ENCODE measurements at regions not wholly inside any gene's neighbourhood (a gene's known extent, or its start where the extent isn't known, plus 50 kb on each side); places are given as distances from the start of the nearest gene placed in this dataset.

DNA sequence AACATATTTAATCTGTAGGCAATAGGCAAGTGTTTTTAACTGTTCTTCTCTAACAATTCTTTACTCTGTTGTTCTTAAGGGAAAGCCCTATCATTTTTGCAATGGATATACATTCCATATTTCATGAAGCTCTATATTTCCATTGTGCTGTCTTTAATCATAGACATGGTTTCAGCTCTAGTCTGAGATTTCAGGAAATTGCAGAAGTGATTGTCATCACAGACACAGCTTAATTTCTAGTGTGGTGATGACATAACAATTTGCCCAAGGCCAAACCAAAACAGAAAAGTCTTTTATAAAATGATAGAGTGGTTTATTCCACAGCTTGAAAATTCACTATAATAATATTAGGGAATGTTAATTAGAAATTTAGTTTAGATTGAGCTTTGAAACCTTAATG is 494.1 kb upstream of the SEMA3A start:
- Histone ChIP-seq H2AFZ (ENCODE audit: low read depth, low read length, poor library complexity, severe bottlenecking) (no peak overlapping the region), H3K36me3 (ENCODE audit: control insufficient read depth in 1 of 2, insufficient read depth in 2 of 2, low read length in 2 of 2) (no peaks in the 10 kb centered on the region), H3K27ac (ENCODE audit: low read depth, low read length) (no peak overlapping the region), H3K9me2 (ENCODE audit: insufficient read depth) (0 out of 2 replicates have a peak, but pooled peaks cover 6% of the 10 kb centered on the region), H4K20me1 (ENCODE audit: insufficient read depth) (no peaks in the 10 kb centered on the region), H3K9me3 (ENCODE audit: control insufficient read depth in 1 of 2, insufficient read depth in 1 of 2, low read depth in 1 of 2, low read length in 2 of 2) (no peaks in the 10 kb centered on the region), H3K79me2 (ENCODE audit: insufficient read depth, low read length) (no peaks in the 10 kb centered on the region), H3K4me1 (ENCODE audit: control insufficient read depth in 1 of 2, insufficient read depth in 2 of 2, low read length in 2 of 2) (no peaks in the 10 kb centered on the region), H3K9ac (ENCODE audit: low read length) (no peak overlapping the region), H3K4me2 (ENCODE audit: low read length) (no peak overlapping the region), H3K4me3 (replicated peaks in 1 of 2; ENCODE audit: low read depth in 1 of 2, low read length in 2 of 2) (no peak overlapping the region), H3K27me3 (ENCODE audit: insufficient read depth, low read length) (no peaks in the 10 kb centered on the region)
- DNase-seq (ENCODE audit: low read depth, low spot score): no peak
- intact Hi-C loops (cut with micrococcal nuclease): no loop called here
- POLR2A ChIA-PET: no interaction called here
- BruUV-seq (replicated peaks): no TSS peak
- CTCF ChIA-PET: no interaction called here
- ATAC-seq: no peak
- RAD21 ChIA-PET (ENCODE audit: low non-redundant PET in 1 of 2, low total read pairs in 2 of 2, uncharacterized antibody in 2 of 2, unreplicated experiment in 2 of 2): no interaction called here
- TF ChIP-seq JUND (IDR thresholded peaks at IDR 0.05): no peak
- TF ChIP-seq SIN3A (IDR thresholded peaks at IDR 0.05; ENCODE audit: low read depth): no peak
- TF ChIP-seq CEBPB (IDR thresholded peaks at IDR 0.05; ENCODE audit: low read depth): no peak
- TF ChIP-seq, protein P1, sequence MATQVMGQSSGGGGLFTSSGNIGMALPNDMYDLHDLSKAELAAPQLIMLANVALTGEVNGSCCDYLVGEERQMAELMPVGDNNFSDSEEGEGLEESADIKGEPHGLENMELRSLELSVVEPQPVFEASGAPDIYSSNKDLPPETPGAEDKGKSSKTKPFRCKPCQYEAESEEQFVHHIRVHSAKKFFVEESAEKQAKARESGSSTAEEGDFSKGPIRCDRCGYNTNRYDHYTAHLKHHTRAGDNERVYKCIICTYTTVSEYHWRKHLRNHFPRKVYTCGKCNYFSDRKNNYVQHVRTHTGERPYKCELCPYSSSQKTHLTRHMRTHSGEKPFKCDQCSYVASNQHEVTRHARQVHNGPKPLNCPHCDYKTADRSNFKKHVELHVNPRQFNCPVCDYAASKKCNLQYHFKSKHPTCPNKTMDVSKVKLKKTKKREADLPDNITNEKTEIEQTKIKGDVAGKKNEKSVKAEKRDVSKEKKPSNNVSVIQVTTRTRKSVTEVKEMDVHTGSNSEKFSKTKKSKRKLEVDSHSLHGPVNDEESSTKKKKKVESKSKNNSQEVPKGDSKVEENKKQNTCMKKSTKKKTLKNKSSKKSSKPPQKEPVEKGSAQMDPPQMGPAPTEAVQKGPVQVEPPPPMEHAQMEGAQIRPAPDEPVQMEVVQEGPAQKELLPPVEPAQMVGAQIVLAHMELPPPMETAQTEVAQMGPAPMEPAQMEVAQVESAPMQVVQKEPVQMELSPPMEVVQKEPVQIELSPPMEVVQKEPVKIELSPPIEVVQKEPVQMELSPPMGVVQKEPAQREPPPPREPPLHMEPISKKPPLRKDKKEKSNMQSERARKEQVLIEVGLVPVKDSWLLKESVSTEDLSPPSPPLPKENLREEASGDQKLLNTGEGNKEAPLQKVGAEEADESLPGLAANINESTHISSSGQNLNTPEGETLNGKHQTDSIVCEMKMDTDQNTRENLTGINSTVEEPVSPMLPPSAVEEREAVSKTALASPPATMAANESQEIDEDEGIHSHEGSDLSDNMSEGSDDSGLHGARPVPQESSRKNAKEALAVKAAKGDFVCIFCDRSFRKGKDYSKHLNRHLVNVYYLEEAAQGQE (IDR thresholded peaks at IDR 0.05; ENCODE audit: low read depth): no peak
- TF ChIP-seq, protein P2, sequence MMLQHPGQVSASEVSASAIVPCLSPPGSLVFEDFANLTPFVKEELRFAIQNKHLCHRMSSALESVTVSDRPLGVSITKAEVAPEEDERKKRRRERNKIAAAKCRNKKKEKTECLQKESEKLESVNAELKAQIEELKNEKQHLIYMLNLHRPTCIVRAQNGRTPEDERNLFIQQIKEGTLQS (IDR thresholded peaks at IDR 0.05): no peak
- TF ChIP-seq, protein P3, sequence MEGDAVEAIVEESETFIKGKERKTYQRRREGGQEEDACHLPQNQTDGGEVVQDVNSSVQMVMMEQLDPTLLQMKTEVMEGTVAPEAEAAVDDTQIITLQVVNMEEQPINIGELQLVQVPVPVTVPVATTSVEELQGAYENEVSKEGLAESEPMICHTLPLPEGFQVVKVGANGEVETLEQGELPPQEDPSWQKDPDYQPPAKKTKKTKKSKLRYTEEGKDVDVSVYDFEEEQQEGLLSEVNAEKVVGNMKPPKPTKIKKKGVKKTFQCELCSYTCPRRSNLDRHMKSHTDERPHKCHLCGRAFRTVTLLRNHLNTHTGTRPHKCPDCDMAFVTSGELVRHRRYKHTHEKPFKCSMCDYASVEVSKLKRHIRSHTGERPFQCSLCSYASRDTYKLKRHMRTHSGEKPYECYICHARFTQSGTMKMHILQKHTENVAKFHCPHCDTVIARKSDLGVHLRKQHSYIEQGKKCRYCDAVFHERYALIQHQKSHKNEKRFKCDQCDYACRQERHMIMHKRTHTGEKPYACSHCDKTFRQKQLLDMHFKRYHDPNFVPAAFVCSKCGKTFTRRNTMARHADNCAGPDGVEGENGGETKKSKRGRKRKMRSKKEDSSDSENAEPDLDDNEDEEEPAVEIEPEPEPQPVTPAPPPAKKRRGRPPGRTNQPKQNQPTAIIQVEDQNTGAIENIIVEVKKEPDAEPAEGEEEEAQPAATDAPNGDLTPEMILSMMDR (IDR thresholded peaks at IDR 0.05 in 2 of 3, conservative IDR thresholded peaks at IDR 0.05 in 1 of 3; ENCODE audit: borderline replicate concordance in 1 of 3, insufficient read depth in 1 of 3, low read depth in 2 of 3, low read length in 2 of 3): no peak
- TF ChIP-seq TCF7L2 (IDR thresholded peaks at IDR 0.05; ENCODE audit: borderline replicate concordance, extremely low read depth, insufficient read depth, insufficient read length): no peak
- TF ChIP-seq ELF1 (IDR thresholded peaks at IDR 0.05; ENCODE audit: borderline replicate concordance, low read depth): no peak
- no peak for TF ChIP-seq EZH2 (IDR thresholded peaks at IDR 0.05)
- no peak for TF ChIP-seq ZFX (IDR thresholded peaks at IDR 0.05)
- no peak for TF ChIP-seq SRF (IDR thresholded peaks at IDR 0.05; ENCODE audit: low read depth)
- TF ChIP-seq FOSL1 (IDR thresholded peaks at IDR 0.05; ENCODE audit: low read depth): no peak
- no peak for TF ChIP-seq POLR2A (IDR thresholded peaks at IDR 0.05; ENCODE audit: borderline replicate concordance, extremely low read depth, insufficient read depth, insufficient read length)
- no peak for TF ChIP-seq CBX3 (IDR thresholded peaks at IDR 0.05; ENCODE audit: low read depth)
- TF ChIP-seq EZH2phosphoT487 (IDR thresholded peaks at IDR 0.05; ENCODE audit: borderline replicate concordance): no peak
- no peak for TF ChIP-seq EGR1 (IDR thresholded peaks at IDR 0.05; ENCODE audit: low read depth)
- no peak for TF ChIP-seq YY1 (IDR thresholded peaks at IDR 0.05; ENCODE audit: extremely low read depth, insufficient replicate concordance, low read depth, low read length)

Data from HCT116 (cell line).